ENCODE measurements at regions not wholly inside any gene's neighbourhood (a gene's known extent, or its start where the extent isn't known, plus 50 kb on each side); places are given as distances from the start of the nearest gene placed in this dataset.
"Not testable (repeated sequence)": the region's sequence is repeated elsewhere in the genome, so short reads cannot be mapped to it uniquely, and the experiment has no call there.

DNA sequence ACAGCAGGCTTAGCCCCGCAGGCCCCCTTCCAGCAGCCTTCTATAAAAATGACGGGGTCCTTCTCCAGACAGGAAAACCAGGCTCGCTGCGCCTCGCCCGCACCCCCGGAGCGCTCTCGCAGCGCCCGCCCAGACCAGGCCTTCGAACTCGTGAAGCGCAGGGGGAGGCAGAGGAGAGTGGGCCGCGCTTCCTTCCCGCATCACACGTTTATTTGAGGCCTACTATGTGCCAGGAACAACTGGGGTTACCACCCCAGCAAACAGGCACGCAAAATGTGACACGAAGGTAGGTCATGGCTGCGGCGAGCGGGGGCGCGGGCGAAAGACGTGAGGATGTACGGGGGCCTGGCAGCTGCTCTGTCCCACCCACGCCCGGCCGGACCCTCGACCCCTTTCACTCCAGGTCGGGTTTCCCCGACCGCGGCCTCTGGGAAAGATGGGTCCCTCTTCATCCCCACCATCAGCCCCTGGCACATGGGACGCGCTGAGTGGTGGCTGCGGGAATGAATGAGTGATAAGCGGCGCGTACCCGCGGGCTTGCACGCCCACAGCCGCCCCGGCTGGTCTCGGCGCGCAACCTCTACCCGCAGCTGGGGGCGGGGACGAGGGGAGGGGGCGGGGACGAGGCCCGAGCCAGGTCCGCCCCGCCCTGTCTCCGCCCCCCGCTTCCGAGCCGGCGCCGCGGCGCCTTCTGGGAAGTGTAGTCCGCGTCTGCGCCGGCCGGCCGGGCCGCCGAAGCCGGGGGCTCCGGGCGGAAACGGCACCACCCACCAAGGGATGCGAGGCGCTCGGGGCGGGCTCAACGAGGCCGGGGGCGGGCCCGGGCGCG, 59.1 kb downstream of the ZNF467 start:
- no peak for DNase-seq (ENCODE audit: low read depth, low spot score)

DNA sequence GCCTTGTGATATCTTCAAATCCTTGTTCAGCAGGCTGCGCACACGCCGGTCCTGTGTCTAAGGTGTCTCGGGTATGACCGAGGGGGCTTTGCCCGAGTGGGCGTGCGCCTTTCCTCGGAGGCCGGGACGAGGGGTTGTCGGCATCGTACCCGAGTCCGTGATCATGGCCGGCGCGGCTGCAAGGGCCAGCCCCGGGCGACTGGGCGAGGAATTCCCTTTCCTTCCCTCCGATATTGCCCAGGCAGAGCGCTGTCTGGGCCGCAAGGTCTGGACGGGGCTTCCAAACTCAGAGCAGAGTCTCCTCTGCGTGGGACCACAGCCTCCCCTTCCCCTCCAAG, 59.7 kb downstream of the ZNF467 start:
- no peak for DNase-seq (ENCODE audit: low read depth, low spot score)

DNA sequence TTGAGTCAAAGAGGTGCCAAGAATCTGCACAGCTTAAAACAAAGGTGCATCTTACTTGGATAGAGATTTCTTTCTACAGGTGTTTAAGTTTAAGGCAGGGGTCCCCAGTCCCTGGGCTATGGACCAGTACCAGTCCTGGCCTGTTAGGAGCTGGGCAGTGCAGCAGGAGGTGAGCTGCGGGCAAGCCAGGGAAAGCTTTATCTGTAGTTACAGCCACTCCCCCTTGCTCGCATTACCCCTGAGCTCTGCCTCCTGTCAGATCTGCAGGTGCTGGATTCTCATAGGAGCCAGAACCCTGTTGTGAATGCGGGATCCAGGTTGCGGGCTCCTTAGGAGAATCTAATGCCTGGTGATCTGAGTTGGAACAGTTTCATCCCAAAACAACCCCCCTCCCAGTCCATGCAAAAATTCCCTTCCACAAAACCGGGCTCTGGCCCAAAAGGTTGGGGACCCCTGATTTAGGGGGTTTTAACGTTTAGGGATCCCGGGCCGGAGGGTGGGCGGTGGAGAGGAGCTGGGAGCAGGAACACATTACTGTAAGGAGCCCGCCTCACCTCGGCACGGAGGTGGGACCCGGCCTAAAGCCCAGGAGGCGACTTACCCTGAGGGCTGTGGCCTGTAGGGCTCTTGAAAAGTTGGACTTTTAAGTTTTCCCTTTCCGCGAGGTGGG, 60.2 kb downstream of the ZNF467 start:
- no peak for DNase-seq (ENCODE audit: low read depth, low spot score)

DNA sequence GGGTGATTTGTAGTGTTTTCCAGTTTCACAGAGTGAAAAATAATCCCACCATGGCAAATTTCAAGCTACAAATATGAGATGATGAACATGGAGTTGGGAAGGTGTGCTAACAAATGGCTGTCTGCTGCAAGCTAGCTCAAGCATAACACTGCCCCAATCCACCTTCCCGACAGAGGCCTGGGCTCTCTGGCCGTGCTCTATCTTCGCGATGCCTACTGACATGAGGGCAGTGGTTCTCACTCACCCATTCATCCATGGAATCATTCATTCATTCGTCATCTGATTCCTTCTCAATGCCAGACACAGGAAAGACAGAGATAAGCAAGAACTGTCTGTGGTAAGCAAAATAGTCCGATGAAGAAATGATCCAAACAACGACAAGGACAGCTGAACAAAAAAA, 65.4 kb downstream of the ZNF467 start:
- no peak for DNase-seq (ENCODE audit: low read depth, low spot score)

DNA sequence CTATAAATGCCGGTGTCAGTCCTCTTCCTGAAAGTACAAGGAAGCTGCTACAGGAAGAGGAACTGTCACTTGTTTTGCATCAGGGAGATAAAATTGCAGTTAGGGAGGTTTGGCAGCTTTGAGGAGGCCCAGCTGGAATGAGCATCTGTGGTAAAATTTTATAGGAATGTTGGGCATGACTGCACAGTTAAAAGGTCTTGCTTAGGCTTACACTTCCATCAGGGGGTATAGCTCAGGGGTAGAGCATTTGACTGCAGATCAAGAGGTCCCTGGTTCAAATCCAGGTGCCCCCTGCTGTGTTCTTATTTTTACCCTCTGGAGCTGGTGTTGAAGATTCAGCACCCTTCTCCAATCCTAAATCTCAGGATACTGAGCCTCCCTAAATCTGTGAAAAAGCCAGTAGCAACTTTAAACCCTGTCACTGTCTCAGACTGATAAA, 65.9 kb downstream of the ZNF467 start:
- no peak for DNase-seq (ENCODE audit: low read depth, low spot score)

DNA sequence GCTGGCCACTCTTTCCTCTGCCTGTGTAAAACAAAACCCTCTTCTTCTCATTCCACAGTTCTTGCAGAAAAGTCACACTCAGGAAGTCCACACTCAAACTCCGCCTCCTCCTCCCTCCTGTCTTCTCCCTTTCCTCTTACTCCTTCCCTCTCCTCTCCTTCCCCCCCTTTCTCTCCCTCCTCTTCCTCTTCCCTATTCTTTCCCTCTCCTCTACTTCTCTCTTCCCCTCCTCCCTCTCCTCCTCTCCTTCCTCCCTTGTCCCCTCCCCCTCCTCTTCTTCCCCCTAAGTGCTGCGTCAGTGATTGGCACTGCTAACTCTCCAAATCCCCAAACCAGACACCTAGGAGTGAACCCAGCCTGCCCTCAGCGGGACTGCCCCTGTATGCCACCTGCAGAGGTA, 67.0 kb downstream of the ZNF467 start:
- no peak for DNase-seq (ENCODE audit: low read depth, low spot score)

DNA sequence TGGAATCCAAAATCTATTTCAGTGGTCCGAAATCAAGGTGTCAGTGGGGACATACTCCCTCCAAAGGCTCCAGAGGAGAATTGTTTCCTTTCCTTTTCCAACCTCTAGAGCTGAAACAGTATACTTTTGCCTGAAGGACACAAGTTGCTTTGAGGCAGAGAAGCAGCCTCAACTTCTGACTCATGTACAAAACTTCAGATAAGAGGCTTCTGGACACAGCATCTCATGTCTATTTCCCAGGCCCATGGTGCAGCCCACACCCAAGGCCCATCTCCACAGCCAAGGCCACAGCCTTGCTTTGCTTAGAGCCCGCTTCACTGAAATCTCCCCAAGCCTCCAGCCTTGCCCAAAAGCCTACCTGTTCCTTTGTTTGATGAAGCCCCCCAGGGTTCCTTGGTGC, 68.9 kb downstream of the ZNF467 start:
- DNase-seq (ENCODE audit: low read depth, low spot score), result no peak

DNA sequence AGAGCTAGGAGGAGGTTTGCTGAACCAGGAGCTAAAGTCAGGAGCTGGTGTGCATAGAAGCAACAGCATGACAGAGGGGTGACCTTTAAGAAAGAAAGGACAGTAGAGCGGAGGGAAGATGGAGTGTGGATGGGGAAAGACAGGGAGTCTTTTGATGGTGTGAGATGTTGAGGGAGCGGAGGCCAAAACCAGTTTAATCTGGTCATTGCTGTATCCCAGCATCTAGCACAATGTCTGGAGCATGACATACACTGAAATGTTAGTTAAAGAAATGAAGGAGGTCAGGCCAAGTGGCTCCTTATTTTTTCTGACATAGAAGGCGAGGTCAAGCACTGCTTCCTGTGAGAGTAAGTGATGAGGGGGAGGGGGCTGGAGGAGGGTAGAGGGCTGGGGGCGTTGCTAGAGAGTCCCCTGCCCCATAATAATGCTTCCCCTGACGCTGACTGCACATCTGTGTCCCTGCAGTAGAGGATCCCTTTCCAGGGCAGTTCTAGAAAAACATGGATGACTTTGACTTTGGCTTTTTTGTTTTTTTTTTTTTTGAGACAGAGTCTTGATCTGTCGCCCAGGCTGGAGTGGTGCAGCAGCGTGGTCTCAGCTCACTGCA, 70.2 kb downstream of the ZNF467 start:
- DNase-seq (ENCODE audit: low read depth, low spot score), result no peak

DNA sequence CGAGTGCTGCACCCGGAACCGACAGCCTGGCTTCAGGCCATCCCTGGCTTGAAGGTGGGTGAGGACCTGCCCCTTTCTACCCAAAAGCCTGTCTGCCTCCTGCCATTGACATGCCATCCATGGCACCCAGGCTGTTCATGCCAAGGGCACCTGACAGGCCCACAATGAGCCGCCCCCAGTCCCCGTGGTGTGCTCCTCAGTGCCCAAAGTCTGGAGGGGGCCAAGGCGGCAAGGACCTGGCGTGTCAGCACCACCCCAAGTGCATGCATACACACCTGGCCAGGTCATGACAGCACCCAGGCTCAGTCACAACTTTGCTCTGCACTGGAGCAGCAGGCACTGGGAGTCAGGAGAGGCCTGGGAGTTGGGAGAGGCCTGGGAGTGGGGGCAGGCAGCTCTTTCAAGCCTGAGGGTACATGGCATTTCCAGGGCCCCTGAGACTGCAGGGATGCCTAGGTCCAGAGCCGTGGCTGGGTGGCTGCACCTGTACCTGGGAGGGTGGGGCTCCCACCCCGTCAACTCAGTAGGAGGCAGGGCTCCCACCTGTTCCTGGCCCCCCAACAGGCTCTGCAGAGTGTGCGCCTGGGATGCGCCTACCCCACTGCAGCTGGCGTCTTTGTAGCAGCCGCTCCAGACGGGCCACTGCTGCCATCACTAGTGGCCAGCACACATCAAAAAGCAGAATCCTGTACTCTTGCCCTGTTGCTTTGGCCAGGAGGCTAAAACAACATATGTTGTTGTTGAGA, 71.7 kb downstream of the ZNF467 start:
- no peak for DNase-seq (ENCODE audit: low read depth, low spot score)

DNA sequence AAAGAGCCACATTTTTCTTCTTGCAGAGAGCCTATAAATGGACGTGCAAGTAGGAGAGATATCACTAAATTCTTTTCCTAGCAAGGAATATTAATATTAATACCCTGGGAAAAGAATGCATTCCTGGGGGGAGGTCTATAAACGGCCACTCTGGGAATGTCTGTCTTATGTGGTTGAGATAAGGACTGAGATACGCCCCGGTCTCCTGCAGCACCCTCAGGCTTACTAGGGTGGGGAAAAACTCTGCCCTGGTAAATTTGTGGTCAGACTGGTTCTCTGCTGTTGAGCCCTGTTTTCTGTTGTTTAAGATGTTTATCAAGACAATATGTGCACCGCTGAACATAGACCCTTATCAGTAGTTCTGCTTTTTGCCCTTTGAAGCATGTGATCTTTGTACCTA, 75.6 kb downstream of the ZNF467 start:
- not testable (repeated sequence) for DNase-seq (ENCODE audit: low read depth, low spot score)

DNA sequence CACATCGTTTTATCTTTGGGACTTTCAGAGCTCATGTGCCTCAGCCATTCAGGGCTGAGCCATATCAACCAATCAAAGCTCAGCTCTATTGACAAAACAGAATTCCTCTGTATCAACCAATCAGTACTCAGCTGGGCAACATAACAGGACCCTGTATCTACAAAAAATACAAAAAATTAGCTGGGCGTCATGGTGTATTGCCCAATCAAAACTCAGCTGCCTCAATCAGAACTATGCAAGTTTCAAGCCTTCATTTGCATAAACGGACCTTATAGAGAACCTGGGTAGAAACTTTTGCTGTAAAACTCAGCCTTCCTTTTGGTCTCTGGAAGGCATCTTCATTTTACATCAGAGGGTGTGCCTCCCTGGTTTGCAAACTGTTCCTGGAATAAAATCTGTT, 77.1 kb downstream of the ZNF467 start:
- no peak for DNase-seq (ENCODE audit: low read depth, low spot score)

DNA sequence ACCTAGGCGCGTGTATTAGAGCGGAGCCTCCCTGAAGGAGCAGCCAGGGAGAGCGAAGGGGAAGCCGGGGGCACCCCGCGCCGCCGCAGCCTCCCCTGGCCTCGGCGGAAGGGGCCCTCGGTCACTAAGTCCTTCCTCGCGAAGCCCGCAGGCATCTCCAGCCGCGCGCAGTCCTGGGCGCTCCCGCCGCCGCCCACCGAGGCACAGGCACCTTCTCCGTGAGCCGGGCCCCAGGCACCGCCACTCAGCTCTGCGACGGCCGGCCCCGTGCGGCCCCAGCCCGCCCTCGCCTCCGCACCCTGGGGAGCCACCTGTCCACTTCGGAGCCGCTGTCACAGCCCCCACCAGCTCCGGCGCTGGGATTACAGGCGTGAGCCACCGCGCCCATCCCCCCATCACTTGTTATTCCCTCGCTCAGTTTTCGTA, 80.8 kb downstream of the ZNF467 start:
- DNase-seq (ENCODE audit: low read depth, low spot score), result no peak

DNA sequence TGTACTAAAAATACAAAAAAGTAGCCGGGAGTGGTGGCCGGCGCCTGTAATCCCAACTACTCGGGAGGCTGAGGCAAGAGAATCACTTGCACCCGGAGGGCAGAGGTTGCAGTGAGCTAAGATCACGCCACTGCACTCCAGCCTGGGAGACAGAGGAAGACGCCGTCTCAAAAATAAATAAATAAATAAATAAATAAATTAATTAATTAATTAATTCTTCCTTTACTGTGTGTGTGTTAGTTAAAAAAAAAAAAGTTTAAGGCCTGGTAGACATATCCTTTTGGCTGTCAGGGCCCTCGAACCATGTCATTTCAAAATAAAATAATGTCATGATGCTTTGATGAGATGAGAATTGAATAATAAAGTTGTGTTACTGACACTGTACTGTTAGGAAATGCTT, 81.3 kb downstream of the ZNF467 start:
- no peak for DNase-seq (ENCODE audit: low read depth, low spot score)

DNA sequence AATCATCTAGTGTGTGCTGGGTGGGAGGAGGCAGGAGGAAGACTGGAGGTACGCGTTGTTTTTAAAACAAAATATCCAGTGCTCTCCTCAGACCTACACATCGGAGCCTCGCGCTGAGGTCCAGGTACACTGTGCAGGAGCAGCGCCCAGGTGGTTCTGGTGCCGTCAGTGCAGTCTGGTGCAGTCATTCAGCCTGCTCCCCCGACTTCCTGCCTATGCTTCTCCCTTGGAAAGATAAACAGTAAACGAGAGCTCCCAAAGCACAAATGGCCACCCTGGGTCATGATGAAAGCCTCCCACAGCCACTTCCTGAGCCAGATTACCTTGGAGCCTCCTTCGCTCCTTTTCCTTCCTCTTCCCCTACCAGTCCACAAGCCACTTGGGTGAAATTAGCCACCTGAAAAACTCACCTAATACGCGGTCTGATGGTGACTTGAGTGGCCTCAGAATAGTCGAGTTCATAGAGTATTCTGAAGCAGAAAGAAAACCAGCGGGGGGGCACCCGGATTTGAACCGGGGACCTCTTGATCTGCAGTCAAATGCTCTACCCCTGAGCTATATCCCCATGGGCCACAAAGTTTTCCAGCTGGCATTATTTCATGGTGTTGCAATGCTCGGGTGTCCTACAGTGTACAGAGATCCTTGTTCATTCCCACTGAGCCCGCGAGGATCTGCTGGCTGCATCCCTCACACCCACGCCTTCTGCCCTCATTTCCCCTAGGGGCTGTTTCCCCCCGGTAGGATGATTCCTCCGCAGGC, 82.5 kb downstream of the ZNF467 start:
- peak; percentile 65 for DNase-seq (ENCODE audit: low read depth, low spot score)

DNA sequence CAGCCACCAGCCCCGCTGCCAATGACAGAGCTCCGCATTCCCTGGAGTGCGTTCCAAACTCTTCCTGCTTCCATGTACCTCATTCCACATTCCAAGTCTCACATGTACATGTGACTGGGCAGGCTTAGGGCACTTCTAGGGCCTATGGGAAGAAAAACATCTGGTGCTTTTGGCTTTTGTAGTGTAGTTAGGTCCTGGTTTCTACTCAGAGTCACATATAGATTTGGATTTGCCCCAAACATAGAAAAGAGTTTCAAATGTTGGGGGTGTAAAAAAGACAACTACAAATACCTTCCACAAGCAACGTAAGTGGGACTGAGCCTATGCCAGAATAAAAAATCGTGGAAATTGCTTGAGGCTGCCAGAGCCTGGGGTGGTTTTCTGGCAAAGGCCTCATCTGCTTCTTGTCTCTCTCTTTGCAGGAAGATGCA, 84.1 kb downstream of the ZNF467 start:
- DNase-seq (ENCODE audit: low read depth, low spot score), result no peak

DNA sequence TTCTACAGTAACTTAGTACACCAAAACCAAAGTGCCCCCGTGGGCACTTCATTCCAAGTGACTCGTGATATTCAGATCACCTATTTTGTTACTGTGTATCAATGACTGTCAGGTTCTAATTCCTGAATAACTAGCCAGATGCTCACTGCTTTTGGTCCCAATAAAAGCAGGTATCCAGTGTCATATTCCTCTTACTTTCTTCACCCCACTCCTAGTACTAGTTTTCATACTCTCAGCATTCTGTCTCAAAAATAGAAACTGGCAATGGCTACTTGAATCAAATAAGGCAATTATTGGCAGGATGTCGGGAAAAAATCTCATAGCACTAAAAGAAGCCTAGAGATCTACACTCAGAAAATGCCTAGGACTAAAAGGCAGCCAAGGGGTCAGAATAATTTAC, 84.6 kb downstream of the ZNF467 start:
- no peak for DNase-seq (ENCODE audit: low read depth, low spot score)

DNA sequence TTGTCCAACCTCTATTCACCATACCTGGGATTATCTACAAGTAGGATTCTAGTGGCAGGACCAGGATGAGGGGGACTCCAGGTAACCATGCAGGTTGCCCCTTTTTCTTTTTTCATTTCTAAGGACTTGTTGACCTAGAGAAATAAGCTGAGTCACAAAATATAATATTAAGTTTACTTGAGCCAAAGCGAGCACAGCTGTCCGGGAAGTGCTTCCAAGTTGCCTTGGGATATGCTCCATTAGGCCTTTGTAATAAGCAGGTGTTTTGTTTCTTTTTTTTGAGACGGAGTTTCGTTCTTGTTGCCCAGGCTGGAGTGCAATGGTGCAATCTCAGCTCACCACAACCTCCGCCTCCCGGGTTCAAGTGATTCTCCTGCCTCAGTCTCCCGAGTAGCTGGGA, 85.6 kb downstream of the ZNF467 start:
- not testable (repeated sequence) for DNase-seq (ENCODE audit: low read depth, low spot score)

DNA sequence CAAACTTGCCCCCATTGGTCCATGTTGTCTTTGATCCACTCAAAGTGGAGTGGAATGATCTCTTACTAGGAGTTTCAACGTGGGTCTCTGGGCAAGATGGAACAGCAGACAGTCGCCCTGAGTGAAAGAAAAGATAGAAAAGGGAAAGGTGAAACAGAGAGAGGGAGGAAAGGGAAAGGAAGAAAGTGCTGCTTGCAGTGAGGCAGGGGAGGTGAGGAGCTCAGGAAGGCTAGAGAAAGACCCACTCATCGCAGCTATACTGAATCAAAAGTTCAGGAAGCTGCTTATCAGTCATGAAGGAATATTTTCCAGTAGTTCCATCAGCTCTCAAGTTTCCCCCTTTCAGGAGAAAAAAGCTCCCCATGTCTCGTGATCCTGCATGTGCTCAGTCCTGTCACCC, 86.9 kb downstream of the ZNF467 start:
- no peak for DNase-seq (ENCODE audit: low read depth, low spot score)

DNA sequence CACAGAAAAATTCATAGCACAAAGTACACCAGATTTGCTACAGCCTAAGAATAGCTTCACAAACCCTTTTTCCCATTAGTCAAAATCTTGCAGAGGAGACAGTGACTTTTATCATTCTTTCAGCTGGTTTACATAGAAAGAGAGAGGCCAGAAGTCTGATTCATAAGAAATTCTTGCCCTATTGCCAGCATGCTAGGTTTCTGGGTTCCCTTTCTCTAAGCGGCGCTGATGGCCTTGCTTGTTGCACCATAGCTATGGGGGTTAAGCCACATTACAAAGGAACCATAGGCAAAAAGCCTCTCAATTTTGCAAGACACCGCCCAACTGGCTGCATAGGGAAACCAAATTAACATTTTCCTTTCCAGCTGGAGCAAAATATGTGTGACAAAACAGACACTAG, 87.4 kb downstream of the ZNF467 start:
- no peak for DNase-seq (ENCODE audit: low read depth, low spot score)

DNA sequence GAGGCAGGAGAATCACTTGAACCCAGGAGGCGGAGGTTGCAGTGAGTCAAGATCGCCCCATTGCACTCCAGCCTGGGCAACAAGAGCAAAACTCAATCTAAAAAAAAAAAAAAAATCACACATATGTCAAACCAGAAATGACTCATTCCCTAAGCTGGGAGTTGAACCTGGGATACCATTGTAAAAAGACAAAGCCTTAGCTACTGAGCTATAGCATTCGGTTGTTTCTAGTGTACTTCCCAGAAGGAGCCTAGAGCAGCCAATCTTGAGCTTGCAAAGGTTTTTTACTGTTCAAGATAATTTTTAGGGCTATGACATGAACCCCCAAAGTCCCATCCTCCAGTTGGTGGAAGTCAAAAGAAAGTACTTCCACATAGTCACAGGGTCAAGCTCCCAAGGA, 87.9 kb downstream of the ZNF467 start:
- no peak for DNase-seq (ENCODE audit: low read depth, low spot score)

DNA sequence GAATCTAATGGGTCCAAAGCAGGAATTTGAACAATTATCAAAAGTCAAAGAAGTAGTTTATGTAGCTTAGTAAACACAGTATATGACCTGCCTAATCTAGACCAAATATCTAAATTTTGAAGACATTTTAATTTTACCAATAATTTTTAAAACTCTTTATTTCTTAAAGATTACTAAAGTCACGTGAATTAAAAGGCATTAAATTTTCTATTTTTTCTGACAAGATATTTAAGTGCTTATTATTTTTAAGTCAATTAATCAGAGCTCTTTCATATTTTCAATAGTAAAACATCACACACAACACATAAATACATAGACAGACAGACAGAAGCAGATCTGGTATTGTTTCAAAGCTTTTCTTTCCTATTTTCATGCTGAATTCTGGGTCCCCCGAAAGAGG, 89.5 kb downstream of the ZNF467 start:
- no peak for DNase-seq (ENCODE audit: low read depth, low spot score)

DNA sequence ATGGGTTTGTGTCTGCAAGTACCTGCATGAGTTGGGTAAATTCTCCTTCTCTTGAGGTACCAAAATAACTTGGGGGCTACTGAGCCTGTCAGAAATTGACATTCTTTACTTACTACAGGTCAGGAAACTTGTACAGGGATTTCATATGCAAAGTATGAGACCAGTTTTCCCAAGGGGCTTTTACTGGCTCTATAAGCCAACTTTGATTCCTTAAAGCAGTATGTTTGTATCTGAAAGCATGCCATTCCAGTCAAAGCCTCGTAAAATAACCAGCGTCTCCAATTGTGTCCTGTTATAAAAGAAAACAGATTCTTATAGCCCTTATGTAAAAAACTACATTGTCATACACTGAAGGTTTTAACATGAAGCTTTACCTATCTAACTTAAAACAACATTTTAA, 90.2 kb downstream of the ZNF467 start:
- no peak for DNase-seq (ENCODE audit: low read depth, low spot score)

Measured in iPS DF 19.7 (cell line).